ENCODE measurements at regions not wholly inside any gene's neighbourhood (a gene's known extent, or its start where the extent isn't known, plus 50 kb on each side); places are given as distances from the start of the nearest gene placed in this dataset.

DNA sequence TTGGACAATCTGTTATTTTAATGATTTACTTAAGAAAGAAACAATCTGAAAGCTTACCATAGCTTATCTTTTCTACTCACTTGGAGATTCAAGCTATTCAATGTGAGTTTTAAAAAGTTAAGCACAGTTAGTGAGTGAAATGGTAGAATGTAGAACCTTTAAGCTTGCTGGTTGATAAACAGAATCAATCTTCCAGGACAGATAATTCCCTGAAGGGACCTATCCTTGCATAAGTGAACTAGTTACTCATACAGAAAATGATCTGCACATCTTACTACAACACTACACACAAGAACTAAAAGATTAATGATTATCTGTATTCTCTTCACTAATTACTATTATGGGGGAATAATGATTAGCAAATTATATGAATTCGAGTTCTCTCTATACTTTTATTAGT is 165.6 kb downstream of the PALM2AKAP2 start:
- TF ChIP-seq, protein P1, sequence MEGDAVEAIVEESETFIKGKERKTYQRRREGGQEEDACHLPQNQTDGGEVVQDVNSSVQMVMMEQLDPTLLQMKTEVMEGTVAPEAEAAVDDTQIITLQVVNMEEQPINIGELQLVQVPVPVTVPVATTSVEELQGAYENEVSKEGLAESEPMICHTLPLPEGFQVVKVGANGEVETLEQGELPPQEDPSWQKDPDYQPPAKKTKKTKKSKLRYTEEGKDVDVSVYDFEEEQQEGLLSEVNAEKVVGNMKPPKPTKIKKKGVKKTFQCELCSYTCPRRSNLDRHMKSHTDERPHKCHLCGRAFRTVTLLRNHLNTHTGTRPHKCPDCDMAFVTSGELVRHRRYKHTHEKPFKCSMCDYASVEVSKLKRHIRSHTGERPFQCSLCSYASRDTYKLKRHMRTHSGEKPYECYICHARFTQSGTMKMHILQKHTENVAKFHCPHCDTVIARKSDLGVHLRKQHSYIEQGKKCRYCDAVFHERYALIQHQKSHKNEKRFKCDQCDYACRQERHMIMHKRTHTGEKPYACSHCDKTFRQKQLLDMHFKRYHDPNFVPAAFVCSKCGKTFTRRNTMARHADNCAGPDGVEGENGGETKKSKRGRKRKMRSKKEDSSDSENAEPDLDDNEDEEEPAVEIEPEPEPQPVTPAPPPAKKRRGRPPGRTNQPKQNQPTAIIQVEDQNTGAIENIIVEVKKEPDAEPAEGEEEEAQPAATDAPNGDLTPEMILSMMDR (IDR thresholded peaks at IDR 0.05; ENCODE audit: extremely low read depth, low read depth, low read length), result no peak
- H3K79me2 ChIP-seq (ENCODE audit: insufficient read depth, low read length), result no peaks in the 10 kb centered on the region
- no peak overlapping the region for H3K4me3 ChIP-seq (ENCODE audit: insufficient read depth, low read length)
- no peaks in the 10 kb centered on the region for H3K9me3 ChIP-seq (ENCODE audit: low read depth, low read length)
- DNase-seq (ENCODE audit: insufficient read length, low spot score, missing footprints), result no peak
- no peaks in the 10 kb centered on the region for H4K20me1 ChIP-seq (ENCODE audit: insufficient read depth, low read length)
- no peaks in the 10 kb centered on the region for H3K27me3 ChIP-seq (ENCODE audit: insufficient read depth, low read length)
- no peak overlapping the region for H2AFZ ChIP-seq (ENCODE audit: low read length)
- H3K36me3 ChIP-seq (ENCODE audit: insufficient read depth, low read length), result no peaks in the 10 kb centered on the region
- H3K4me1 ChIP-seq (ENCODE audit: insufficient read depth, low read length), result peaks cover 7% of the 10 kb centered on the region
- no peak overlapping the region for H3K27ac ChIP-seq (ENCODE audit: low read depth, low read length)
- no peak overlapping the region for H3K4me2 ChIP-seq (ENCODE audit: insufficient read depth, low read length)

DNA sequence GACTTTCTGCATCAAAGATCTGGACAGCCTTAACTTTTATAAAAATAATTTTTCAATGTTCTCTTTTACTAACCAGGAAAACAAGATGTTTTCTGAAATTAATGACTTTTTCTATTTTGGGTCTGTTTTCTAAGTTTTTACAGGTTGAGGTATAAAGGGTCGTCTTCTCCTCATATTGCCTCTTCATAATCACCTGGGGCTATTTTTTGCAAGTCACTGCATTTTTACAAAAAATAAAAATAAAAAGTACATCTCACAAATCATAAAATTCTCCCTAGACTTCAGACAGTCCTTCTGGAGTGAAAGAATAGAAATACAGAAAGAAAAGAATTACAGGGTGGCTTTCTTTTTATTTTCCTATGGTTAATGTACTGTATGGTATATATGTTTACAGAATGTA is 168.5 kb downstream of the PALM2AKAP2 start:
- no peak overlapping the region for H3K4me2 ChIP-seq (ENCODE audit: insufficient read depth, low read length)
- H3K36me3 ChIP-seq (ENCODE audit: insufficient read depth, low read length), result no peaks in the 10 kb centered on the region
- H3K4me1 ChIP-seq (ENCODE audit: insufficient read depth, low read length), result peaks cover 7% of the 10 kb centered on the region
- H3K27me3 ChIP-seq (ENCODE audit: insufficient read depth, low read length), result no peaks in the 10 kb centered on the region
- TF ChIP-seq, protein P1 (IDR thresholded peaks at IDR 0.05; ENCODE audit: extremely low read depth, low read depth, low read length), result no peak
- H3K4me3 ChIP-seq (ENCODE audit: insufficient read depth, low read length), result no peak overlapping the region
- H2AFZ ChIP-seq (ENCODE audit: low read length), result no peak overlapping the region
- no peaks in the 10 kb centered on the region for H4K20me1 ChIP-seq (ENCODE audit: insufficient read depth, low read length)
- H3K27ac ChIP-seq (ENCODE audit: low read depth, low read length), result no peak overlapping the region
- DNase-seq (ENCODE audit: insufficient read length, low spot score, missing footprints), result no peak
- no peaks in the 10 kb centered on the region for H3K9me3 ChIP-seq (ENCODE audit: low read depth, low read length)
- H3K79me2 ChIP-seq (ENCODE audit: insufficient read depth, low read length), result no peaks in the 10 kb centered on the region

DNA sequence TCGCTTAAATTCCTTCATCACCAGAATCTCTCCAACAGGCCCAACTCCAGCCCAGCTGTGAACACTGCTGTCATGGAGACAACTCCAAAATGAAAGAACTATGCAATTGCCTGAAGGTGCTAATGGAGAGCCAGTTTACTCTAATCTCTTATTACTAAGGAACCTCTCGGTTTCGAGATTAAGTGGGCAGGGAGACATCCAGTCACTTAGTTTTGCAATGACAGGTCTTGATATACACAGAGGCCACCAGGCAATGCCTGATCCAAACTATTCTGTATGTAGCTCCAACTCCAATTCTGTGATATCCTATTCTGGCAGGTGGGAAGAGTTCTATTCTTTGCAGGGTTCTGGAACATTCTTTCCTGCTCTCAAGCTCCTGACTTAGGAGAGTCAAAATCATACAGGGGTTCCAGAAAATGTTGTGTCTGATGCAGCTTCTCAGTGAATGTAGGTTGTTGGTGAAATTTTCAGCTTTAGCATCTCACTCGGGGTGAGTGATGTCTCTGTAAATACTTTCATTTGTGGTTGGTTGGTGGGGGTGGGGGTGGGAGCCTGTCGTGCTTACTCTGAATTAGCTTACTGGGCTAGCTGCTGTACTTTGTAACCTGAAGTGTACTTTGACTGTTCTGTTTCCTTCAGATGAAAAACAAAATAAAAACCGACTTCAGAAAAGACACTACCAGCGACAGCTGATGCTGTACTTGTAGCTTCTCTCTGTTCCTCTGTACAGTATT is 170.9 kb downstream of the PALM2AKAP2 start:
- Histone ChIP-seq H3K27ac (ENCODE audit: low read depth, low read length) (no peak overlapping the region), H3K9me3 (ENCODE audit: low read depth, low read length) (no peaks in the 10 kb centered on the region), H2AFZ (ENCODE audit: low read length) (no peak overlapping the region), H3K36me3 (ENCODE audit: insufficient read depth, low read length) (no peaks in the 10 kb centered on the region), H3K27me3 (ENCODE audit: insufficient read depth, low read length) (no peaks in the 10 kb centered on the region), H3K4me3 (ENCODE audit: insufficient read depth, low read length) (no peak overlapping the region), H3K79me2 (ENCODE audit: insufficient read depth, low read length) (no peaks in the 10 kb centered on the region), H4K20me1 (ENCODE audit: insufficient read depth, low read length) (no peaks in the 10 kb centered on the region), H3K4me2 (ENCODE audit: insufficient read depth, low read length) (no peak overlapping the region), H3K4me1 (ENCODE audit: insufficient read depth, low read length) (no peaks in the 10 kb centered on the region)
- DNase-seq (ENCODE audit: insufficient read length, low spot score, missing footprints), result no peak
- TF ChIP-seq, protein P1 (IDR thresholded peaks at IDR 0.05; ENCODE audit: extremely low read depth, low read depth, low read length), result no peak

DNA sequence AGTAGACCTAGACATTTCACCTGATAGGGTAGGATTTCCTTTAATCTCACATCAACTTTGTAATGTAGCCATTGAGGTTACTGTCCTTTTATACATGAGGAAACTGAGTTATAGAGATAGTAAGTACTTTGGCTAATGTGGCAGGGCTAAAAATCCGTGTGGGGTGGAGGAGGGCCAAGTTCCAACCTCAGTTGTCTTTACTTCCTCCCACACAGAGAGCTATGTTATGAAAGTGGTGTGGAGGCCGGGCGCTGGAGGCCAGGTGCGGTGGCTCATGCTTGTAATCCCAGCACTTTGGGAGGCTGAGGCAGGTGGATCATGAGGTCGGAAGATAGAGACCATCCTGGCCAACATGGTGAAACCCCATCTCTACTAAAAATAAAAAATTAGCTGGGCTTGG is 173.3 kb downstream of the PALM2AKAP2 start:
- Histone ChIP-seq H3K4me2 (ENCODE audit: insufficient read depth, low read length) (no peak overlapping the region), H3K9me3 (ENCODE audit: low read depth, low read length) (no peaks in the 10 kb centered on the region)
- DNase-seq (ENCODE audit: insufficient read length, low spot score, missing footprints), result no peak

More for the DNA sequence above, 173.3 kb downstream of the PALM2AKAP2 start:
- no peaks in the 10 kb centered on the region for H3K79me2 ChIP-seq (ENCODE audit: insufficient read depth, low read length)
- H3K36me3 ChIP-seq (ENCODE audit: insufficient read depth, low read length), result no peaks in the 10 kb centered on the region
- no peak overlapping the region for H3K27ac ChIP-seq (ENCODE audit: low read depth, low read length)
- TF ChIP-seq, protein P1 (IDR thresholded peaks at IDR 0.05; ENCODE audit: extremely low read depth, low read depth, low read length), result no peak
- no peaks in the 10 kb centered on the region for H3K4me1 ChIP-seq (ENCODE audit: insufficient read depth, low read length)
- no peak overlapping the region for H2AFZ ChIP-seq (ENCODE audit: low read length)
- no peaks in the 10 kb centered on the region for H4K20me1 ChIP-seq (ENCODE audit: insufficient read depth, low read length)
- H3K4me3 ChIP-seq (ENCODE audit: insufficient read depth, low read length), result no peak overlapping the region
- H3K27me3 ChIP-seq (ENCODE audit: insufficient read depth, low read length), result no peaks in the 10 kb centered on the region
